ENCODE measurements at regions not wholly inside any gene's neighbourhood (a gene's known extent, or its start where the extent isn't known, plus 50 kb on each side); places are given as distances from the start of the nearest gene placed in this dataset.
A peak's percentile ranks its signal among the peaks of the same experiment; 100 is the strongest.

DNA sequence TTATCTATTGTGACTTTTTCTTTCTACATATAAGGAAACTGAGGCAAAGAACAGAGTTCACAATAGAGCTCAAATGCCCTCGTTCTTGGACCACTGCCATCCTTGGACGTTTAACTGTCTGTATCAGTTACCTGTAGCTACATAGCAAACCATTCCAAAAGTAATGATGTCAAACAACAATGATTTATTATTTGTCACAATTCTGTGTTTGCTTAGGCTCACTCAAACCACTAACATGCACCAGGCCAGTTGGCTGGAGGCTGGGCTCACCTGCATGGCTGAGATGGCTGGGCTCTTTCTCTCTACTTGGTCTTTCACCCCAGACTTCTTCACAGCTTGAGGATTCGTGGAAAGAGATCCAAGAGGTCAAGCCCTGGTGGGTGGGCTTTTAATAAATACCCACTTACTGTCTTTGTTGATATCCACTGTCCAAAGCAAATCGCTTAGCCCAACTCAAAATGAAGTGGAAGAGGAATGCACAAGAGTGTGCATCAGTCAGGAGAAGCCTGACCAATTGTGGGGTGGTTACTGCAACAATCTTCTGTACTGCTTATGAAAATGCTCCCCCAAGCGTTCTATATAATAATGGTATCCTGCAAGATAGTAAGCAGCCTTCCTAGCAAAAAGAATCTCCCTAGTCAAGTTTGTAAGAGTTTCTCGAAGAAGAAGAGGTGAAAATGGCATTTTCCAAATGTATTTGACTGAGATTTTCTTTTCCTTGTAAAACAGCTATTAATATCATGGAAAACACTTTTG is 163.5 kb upstream of the NT5C1B start:
- DNase-seq, result peak; percentile 15

GRCh38 chr2:18752022-18752493 is 162.7 kb upstream of the NT5C1B start:
- DNase-seq, result no peak

DNA sequence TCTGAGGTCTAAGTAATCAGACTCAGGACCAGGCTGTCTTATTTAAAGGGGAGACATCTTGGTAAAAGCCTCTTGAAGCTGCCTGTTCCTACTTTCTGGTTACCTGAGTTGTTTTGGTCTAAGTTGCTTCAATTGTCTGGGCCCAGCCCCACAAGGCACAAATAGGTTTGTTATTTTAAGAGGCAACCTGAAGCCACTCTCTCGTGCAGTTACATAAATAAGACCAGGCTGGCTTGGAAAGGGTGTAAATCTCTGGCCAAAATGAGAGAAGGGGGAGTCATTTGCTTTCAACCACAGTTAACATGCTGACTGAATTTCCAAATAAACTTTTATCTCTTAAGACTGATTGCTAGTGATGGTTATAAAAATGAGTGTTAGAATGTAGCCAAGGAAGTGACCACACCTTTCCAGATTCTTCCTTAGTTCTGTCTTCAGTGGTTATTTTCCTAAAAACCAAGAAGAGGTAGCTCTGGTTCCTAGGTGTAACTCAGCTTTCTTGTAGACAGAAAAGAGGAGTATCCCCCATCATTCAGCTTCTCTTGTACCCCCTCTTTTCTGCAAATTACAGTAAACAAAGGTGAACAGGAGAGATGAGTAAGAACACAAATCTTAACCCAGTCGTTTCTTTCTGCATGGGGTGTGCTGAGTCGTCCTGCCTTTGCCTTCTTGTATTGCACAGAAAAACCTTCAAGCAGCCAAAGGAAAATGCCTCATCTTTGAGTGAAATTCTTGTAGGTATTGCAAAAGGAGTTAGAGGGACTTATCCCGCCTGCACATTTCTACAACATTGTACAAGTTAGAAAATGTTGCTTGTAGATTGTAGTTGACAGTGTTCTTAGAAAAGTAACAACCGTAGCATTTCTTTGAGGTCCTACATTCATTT is 161.5 kb upstream of the NT5C1B start:
- DNase-seq, result no peak

DNA sequence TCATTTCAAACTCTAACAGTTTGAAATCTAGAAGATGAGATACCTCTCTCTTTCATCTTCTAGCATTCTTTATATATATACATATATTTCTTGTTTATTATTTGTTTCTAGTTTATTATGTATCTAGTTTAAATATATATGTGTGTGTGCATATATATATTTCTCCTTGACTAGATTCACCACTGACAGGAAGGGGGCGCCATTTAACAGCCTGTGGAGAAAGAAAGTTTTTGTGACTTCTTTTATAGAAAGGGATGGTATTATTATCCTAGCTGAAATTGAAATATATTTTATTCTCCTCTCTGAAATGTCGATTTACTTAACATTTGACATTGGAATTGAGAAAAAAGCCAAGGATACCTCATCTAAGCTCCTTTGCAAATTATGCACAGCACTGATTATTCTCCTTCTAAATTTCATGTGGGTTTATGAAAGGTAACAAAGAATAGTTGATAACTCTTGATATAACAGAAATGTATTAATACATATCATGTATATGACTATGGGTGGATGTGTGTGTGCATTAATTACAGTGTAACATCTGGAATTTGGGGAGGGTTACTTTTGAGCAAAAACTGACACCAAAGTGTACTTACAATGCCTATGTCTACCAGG is 160.7 kb upstream of the NT5C1B start:
- peak; percentile 63 for DNase-seq

DNA sequence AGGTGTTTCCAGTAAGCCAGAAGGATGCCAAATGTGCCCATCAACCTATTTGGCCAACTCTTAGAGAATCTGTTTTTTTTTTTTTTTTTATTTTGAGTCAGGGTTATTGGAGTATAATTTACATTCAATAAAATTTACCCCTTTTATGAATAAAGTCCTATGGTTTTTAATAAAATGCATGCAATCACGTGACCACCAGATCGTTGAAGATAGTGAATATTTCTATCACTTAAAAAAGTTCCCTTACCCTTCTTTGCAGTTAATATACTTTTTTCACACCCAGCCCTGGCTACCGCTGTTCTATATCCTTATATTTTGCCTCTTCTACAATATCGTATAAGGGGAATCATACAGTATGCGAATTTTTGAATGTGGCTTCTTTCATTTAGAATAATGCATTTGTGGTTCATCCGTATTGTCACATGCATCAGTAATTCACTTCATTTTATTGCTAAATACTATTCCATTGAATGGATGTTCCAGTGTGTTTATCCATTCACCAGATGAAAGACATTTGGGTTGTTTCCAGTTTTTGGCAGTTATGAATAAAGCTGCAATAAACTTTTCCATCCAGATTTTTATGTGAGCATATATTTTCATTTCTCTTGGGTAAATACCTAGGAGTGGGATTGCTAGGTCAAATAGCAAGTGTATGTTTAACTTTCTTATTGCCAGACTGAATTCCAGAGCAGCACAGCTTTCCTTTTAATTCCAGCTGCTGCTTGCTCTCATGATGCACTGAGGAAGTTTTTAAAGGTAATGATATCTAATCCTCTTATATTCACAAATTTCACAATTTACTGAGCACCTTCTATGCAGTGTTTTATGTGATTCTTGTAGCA is 156.3 kb upstream of the NT5C1B start:
- no peak for DNase-seq

GRCh38 chr2:18741895-18742732 is 152.7 kb upstream of the NT5C1B start:
- no peak for DNase-seq

DNA sequence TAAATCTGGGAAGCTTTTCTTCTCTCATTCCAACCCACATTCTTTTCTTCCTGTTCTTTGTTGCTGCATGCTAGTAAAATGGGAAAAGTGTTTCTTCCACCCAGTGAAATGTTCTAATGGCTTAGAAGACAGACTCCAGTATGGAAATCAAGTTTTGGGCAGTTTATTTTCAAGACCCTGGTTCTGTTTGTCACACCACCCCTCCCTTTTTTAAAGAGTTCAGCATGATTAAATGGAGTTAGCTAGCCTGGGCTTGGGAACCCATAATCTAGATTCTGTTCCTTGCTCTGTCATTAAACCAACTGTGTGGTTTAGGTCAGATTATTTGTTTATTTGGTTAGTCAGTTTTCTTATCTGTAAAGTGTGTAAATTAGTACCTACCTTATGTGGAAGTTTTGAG is 151.8 kb upstream of the NT5C1B start:
- no peak for DNase-seq

DNA sequence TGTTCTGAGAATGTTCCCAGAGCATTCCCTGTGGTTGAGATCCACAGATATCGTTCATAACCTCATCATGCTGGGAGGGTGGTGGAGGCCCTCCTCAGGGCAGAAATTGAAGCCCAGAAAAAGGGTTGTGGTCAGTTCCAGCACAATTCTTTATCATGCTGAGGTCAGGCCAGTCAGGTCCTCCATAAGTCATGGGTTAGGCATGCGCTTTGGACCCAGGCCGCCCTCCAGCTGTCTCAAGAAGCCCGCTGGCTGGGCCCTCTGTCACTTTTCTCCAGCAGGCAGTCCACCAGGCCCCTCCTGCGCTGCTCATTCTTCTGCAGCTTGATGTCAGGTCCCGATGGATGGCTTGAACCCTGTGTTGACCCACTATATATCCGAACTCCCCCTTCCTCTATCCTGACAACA is 151.1 kb upstream of the NT5C1B start:
- DNase-seq, result no peak

GRCh38 chr2:18731666-18732065 is 142.3 kb upstream of the NT5C1B start:
- DNase-seq, result no peak

GRCh38 chr2:18724371-18725145 is 135.2 kb upstream of the NT5C1B start:
- no peak for DNase-seq

DNA sequence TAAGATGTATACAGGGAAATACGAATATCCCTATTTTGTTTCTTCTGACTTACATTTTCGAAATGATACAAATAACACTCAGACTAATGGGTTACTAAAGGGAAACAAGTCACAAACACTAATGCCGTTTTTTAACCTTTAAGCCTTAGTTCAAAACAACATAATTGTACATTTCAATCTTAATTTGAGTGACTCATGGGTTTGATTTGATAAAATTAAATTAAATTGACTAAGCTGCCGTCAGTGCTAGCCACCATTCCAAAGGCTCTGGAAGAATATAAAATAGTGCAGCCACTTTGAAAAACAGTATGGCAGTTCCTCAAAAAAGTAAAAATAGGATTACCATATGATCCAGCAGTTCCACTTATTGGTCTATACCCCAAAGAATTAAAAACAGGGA is 133.8 kb upstream of the NT5C1B start:
- DNase-seq, result no peak

GRCh38 chr2:18722101-18722500 is 132.7 kb upstream of the NT5C1B start:
- DNase-seq, result no peak

- DNase-seq, result no peak
Observed at GRCh38 chr2:18721038-18721922, 131.9 kb upstream of the NT5C1B start.

GRCh38 chr2:18719978-18720775 is 130.8 kb upstream of the NT5C1B start:
- DNase-seq, result no peak

DNA sequence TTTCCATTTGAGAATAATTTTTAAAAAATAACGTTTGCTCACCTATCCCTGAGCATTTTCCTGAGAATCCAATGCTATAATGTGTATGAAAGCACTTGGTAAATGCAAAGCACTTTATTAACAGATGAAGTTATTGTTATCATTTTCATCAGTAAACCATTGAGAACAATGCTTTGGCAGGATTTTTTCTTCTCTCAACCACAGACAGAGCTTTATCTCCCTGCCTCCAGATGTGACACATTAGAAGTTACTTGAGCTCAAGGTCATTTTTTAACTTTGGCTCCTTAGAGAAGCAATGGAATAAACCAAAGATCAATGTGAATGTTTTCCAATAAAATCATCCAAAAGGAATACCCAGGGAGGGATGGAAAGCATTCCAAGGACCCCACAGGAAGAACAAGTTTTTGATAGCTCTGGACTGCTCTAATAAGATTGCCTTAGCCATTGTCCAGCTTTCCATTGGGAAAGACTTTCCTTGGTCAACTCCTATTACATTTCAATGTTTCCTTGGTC is 118.9 kb upstream of the NT5C1B start:
- no peak for DNase-seq

DNA sequence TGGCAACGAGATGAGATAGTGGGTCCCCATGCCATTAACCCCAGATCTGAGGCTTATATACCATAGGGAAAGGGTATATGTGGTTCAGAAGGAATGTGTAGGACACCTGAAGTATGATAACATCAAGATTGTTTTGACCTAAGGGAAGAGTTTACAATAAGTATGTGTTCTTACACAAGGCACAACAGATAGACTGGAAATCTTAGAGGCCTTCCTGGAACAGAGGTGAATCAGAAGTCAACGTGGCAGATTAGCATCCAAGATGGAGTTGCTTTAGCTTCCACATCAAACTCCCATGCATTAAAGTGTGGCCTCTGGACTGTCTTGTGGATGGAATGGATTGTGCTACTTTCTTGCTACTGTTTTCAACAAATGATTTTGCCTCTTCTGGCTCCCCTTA is 116.6 kb upstream of the NT5C1B start:
- no peak for DNase-seq

DNA sequence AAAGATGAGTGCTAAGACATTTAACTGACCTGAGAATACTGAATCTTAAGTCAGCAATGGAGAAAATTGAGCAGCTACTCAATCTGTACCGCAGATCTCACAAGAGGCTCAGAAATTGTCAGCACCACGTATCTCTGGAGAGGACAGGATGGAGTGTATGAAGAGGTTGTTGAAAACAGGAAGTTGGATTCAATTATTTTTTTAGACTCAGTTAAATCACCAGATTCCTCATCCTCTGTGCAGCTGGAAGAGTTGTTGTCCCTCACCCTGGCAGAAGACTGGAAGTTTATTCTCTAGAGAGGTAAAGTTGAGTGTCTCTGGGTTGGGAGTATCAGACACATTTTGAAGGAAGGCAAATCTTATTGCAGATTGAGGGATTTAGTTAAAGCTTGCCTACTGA is 114.9 kb upstream of the NT5C1B start:
- no peak for DNase-seq

GRCh38 chr2:18703555-18703954 is 114.2 kb upstream of the NT5C1B start:
- DNase-seq, result no peak

DNA sequence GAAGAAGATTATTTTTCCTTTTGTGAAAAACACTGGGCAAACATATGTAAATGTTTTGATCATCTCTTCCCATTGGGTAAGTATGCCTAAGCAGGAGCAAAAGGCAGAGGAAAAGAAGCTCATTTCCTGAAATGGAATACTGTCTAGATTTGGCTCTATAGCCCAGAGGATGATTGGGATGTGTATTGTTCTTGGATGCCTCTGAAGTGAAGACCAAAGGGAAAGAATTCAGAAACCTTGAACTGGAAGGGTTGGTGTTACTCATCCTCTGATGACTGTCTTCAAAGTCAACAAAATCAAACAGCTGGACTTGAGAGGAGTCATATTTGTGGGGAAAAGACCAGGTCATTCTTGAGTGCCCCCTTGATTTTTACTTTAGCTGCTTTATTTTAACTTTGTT is 112.6 kb upstream of the NT5C1B start:
- DNase-seq, result no peak
